DOHH2 (cell line): ENCODE measurements at regions not wholly inside any gene's neighbourhood (a gene's known extent, or its start where the extent isn't known, plus 50 kb on each side); places are given as distances from the start of the nearest gene placed in this dataset.

Experiments
- H3F3A ChIP-seq: fragments of 200-600 bp; sonication (generic), shearing (Covaris generic); 2 replicates; pipeline ENCODE4 v1.6.0; 2016; ENCODE audit warnings: antibody characterized with exemption, mild to moderate bottlenecking; ENCODE audit not compliant: control insufficient read depth, insufficient read depth
- H3K27ac ChIP-seq: fragments of 200-600 bp; sonication (generic); 2 replicates; pipeline ENCODE4 v1.5.1; 2014; ENCODE audit warnings: low read depth, mild to moderate bottlenecking, low read length, moderate library complexity
- H3K27me3 ChIP-seq: fragments of 200-600 bp; sonication (generic); 2 replicates; pipeline ENCODE4 v1.6.1; 2014; ENCODE audit warnings: mild to moderate bottlenecking, low read length, mixed read lengths; ENCODE audit not compliant: control insufficient read depth
- H3K36me3 ChIP-seq: fragments of 200-600 bp; sonication (generic); 2 replicates; pipeline ENCODE4 v1.6.1; 2014; ENCODE audit warnings: mild to moderate bottlenecking, low read length, moderate library complexity, mixed read lengths; ENCODE audit not compliant: control insufficient read depth
- H3K4me1 ChIP-seq: fragments of 200-600 bp; sonication (generic); 2 replicates; pipeline ENCODE4 v1.6.1; 2014; ENCODE audit warnings: mild to moderate bottlenecking, low read length, mixed read lengths; ENCODE audit not compliant: control insufficient read depth
- H3K4me2 ChIP-seq: fragments of 200-600 bp; sonication (generic); 2 replicates; pipeline ENCODE4 v1.6.0; 2014; ENCODE audit warnings: mild to moderate bottlenecking, low read length, moderate library complexity
- H3K4me3 ChIP-seq: fragments of 200-600 bp; sonication (generic); 2 replicates; pipeline ENCODE4 v1.5.1; 2014; ENCODE audit warnings: mild to moderate bottlenecking, low read length, mixed read lengths
- H3K79me2 ChIP-seq: fragments of 200-600 bp; sonication (generic); 2 replicates; pipeline ENCODE4 v1.6.1; 2014; ENCODE audit warnings: mild to moderate bottlenecking, low read length, mixed read lengths; ENCODE audit not compliant: control insufficient read depth
- H3K9me2 ChIP-seq: fragments of 200-600 bp; sonication (generic); replicated peaks from 2 replicates; pipeline ENCODE4 v1.6.1; 2014; ENCODE audit warnings: mild to moderate bottlenecking, low read length, mixed read lengths; ENCODE audit not compliant: control insufficient read depth
- H3K9me3 ChIP-seq: fragments of 200-600 bp; sonication (generic); 2 replicates; pipeline ENCODE4 v1.6.1; 2014; ENCODE audit warnings: antibody characterized with exemption, low read length, mixed read lengths; ENCODE audit not compliant: control insufficient read depth, insufficient read depth
- H4K20me1 ChIP-seq: fragments of 200-600 bp; sonication (generic); 2 replicates; pipeline ENCODE4 v1.6.0; 2014; ENCODE audit warnings: low read depth, mild to moderate bottlenecking, antibody characterized with exemption, low read length, moderate library complexity; ENCODE audit not compliant: control insufficient read depth, insufficient read depth
- EZH2phosphoT487 ChIP-seq: fragments of 200-600 bp; sonication (generic); IDR thresholded peaks from 2 replicates; pipeline ENCODE4 v1.6.1; 2017; ENCODE audit warnings: borderline replicate concordance, mild to moderate bottlenecking, antibody characterized with exemption, low read length, moderate library complexity, mixed read lengths
- TF ChIP-seq, protein P1 (sequence below): fragments of 200-600 bp; sonication (generic); IDR thresholded peaks from one replicate; pipeline ENCODE4 v1.5.1; 2014; ENCODE audit warnings: antibody characterized with exemption, mild to moderate bottlenecking, low read depth, low read length; ENCODE audit not compliant: poor library complexity, severe bottlenecking

DNA sequence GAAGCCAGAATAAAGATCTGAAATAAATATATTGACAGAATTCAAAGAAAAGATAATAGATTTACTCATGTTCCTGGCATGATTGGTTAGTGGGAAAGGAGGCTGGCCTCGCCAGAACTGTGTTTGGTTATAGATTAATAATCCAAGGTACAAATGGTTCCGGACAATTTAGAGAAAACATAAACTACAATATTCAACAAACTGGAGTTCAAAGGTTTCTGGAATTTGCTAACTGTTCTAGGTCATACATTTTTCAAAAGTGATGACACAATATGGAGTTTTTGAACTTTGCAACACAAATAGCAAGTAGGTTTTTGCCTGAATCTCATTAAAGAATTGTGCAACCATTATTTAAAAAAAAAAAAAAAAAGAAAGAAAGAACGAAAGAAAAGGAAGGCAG lies 251.7 kb upstream of the SALL1 start:
- H4K20me1 ChIP-seq, result no peaks in the 10 kb centered on the region
- H3K27ac ChIP-seq, result no peak overlapping the region
- no peak for TF ChIP-seq EZH2phosphoT487
- TF ChIP-seq, protein P1, sequence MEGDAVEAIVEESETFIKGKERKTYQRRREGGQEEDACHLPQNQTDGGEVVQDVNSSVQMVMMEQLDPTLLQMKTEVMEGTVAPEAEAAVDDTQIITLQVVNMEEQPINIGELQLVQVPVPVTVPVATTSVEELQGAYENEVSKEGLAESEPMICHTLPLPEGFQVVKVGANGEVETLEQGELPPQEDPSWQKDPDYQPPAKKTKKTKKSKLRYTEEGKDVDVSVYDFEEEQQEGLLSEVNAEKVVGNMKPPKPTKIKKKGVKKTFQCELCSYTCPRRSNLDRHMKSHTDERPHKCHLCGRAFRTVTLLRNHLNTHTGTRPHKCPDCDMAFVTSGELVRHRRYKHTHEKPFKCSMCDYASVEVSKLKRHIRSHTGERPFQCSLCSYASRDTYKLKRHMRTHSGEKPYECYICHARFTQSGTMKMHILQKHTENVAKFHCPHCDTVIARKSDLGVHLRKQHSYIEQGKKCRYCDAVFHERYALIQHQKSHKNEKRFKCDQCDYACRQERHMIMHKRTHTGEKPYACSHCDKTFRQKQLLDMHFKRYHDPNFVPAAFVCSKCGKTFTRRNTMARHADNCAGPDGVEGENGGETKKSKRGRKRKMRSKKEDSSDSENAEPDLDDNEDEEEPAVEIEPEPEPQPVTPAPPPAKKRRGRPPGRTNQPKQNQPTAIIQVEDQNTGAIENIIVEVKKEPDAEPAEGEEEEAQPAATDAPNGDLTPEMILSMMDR, result no peak
- no peaks in the 10 kb centered on the region for H3K27me3 ChIP-seq
- no peaks in the 10 kb centered on the region for H3K36me3 ChIP-seq
- no peak overlapping the region for H3K4me2 ChIP-seq
- no peaks in the 10 kb centered on the region for H3F3A ChIP-seq
- no peak overlapping the region for H3K4me3 ChIP-seq
- no peaks in the 10 kb centered on the region for H3K9me3 ChIP-seq
- no peaks in the 10 kb centered on the region for H3K4me1 ChIP-seq
- H3K9me2 ChIP-seq, result no peaks in the 10 kb centered on the region
- H3K79me2 ChIP-seq, result no peaks in the 10 kb centered on the region

DNA sequence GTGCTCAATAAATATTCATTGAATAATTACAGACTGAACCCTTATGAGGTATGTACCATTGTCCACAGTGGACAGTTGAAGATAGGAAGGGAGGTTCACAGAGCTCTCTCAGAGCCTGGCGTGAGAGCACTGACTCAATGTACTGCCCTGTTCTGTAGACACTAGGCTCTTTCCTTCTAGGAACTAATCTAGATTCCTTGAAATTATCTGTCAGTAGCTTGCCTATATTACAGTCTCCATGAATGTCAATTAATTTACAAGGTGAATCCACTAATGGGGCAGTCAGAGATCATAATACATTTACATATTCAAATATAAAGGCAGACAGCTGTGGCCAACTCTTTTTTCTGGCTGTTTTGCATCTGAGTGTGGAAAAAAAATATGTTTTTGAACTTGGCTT lies 251.2 kb upstream of the SALL1 start:
- no peaks in the 10 kb centered on the region for H3K36me3 ChIP-seq
- no peaks in the 10 kb centered on the region for H3K79me2 ChIP-seq
- no peaks in the 10 kb centered on the region for H3K4me1 ChIP-seq
- H3K4me3 ChIP-seq, result no peak overlapping the region
- no peaks in the 10 kb centered on the region for H3F3A ChIP-seq
- no peaks in the 10 kb centered on the region for H3K9me2 ChIP-seq
- no peaks in the 10 kb centered on the region for H4K20me1 ChIP-seq
- TF ChIP-seq, protein P1, result no peak
- TF ChIP-seq EZH2phosphoT487, result no peak
- no peak overlapping the region for H3K27ac ChIP-seq
- no peaks in the 10 kb centered on the region for H3K27me3 ChIP-seq
- H3K4me2 ChIP-seq, result no peak overlapping the region
- H3K9me3 ChIP-seq, result no peaks in the 10 kb centered on the region

DNA sequence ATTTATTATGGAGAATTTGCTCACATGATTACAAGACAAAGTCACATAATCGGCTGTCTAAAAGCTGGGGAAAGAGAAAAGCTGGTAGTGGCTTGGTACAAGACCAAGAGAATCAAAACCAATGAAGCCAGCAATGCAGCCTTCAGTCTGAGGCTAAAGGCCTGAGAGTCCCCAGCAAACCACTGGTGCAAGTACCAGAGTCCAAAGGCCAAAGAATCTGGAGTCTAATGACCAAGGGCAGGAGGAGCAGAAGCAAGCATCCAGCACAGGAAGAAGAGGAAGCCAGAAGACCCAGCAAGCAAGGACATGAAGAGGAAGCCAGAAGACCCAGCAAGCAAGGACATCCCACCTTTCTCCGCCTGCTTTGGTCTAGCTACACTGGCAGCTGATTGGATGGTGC lies 250.6 kb upstream of the SALL1 start:
- Histone ChIP-seq H3K9me2 (no peaks in the 10 kb centered on the region), H3K27me3 (no peaks in the 10 kb centered on the region), H3K4me1 (no peaks in the 10 kb centered on the region), H3K27ac (no peak overlapping the region), H3K79me2 (no peaks in the 10 kb centered on the region), H3F3A (no peaks in the 10 kb centered on the region), H4K20me1 (no peaks in the 10 kb centered on the region), H3K4me2 (no peak overlapping the region), H3K36me3 (no peaks in the 10 kb centered on the region), H3K9me3 (no peaks in the 10 kb centered on the region), H3K4me3 (no peak overlapping the region)
- no peak for TF ChIP-seq EZH2phosphoT487
- TF ChIP-seq, protein P1, result no peak
